ENCODE measurements at regions not wholly inside any gene's neighbourhood (a gene's known extent, or its start where the extent isn't known, plus 50 kb on each side); places are given as distances from the start of the nearest gene placed in this dataset.

DNA sequence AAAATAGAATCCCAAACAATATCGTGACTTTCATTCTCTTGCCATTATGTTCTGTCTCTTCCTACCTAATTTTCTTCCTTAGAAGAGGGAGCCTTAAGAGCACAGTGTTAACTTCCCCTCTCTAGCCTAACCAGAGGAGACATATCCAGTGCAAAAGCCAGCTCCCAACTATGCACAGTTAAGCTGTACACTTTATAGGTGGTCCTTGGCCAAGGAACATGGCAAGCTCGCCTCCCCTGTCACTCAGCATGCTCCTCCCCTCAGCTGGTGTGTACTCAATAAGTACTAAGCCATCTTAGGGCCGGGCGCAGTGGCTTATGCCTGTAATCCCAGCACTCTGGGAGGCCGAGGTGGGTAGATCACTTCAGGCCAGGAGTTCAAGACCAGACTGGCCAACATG is 255.1 kb upstream of the TMPO start:
- no peaks in the 10 kb centered on the region for H3K9me3 ChIP-seq
- no peak overlapping the region for H3K4me3 ChIP-seq
- DNase-seq, result no peak
- H3K27ac ChIP-seq, result no peak overlapping the region
- H3K4me1 ChIP-seq, result no peaks in the 10 kb centered on the region
- peaks cover 0 to 4% (median 0%) of the 10 kb centered on the region in 7 donors for H3K27me3 ChIP-seq (replicated peaks in 1 of 7)
- no peak for TF ChIP-seq POLR2A (IDR thresholded peaks at IDR 0.05)
- TF ChIP-seq POLR2AphosphoS5 (IDR thresholded peaks at IDR 0.05), result no peak
- intact Hi-C loops (cut with DNase I; ENCODE audit: low total_unique reads), result no loop called here
- 76 to 84% (median 79%) methylated on average over 5 of the region's 5 CpGs for WGBS, 5 donors
- no peaks in the 10 kb centered on the region for H3K36me3 ChIP-seq

GRCh38 chr12:98262902-98263301 is 252.5 kb upstream of the TMPO start:
- no peak overlapping the region for H3K27ac ChIP-seq
- 66 to 79% (median 74%) methylated on average over 6 of the region's 6 CpGs for WGBS, 5 donors
- peaks cover 0 to 4% (median 0%) of the 10 kb centered on the region in 7 donors for H3K27me3 ChIP-seq (replicated peaks in 1 of 7)
- H3K4me1 ChIP-seq, result no peaks in the 10 kb centered on the region
- intact Hi-C loops (cut with DNase I; ENCODE audit: low total_unique reads), result no loop called here
- DNase-seq, result no peak
- H3K36me3 ChIP-seq, result no peaks in the 10 kb centered on the region
- H3K9me3 ChIP-seq, result peaks cover 0 to 18% (median 4%) of the 10 kb centered on the region in 8 donors
- no peak for TF ChIP-seq POLR2A (IDR thresholded peaks at IDR 0.05)
- TF ChIP-seq CTCF (IDR thresholded peaks at IDR 0.05 in 8 of 11, conservative IDR thresholded peaks at IDR 0.05 in 3 of 11), result no peak
- TF ChIP-seq POLR2AphosphoS5 (IDR thresholded peaks at IDR 0.05), result no peak
- H3K4me3 ChIP-seq, result no peak overlapping the region

GRCh38 chr12:98274430-98275130 is 240.8 kb upstream of the TMPO start:
- no peak overlapping the region for H3K4me3 ChIP-seq
- intact Hi-C loops (cut with DNase I; ENCODE audit: low total_unique reads), result no loop called here
- H3K27me3 ChIP-seq (replicated peaks in 1 of 7), result no peaks in the 10 kb centered on the region
- no peak for DNase-seq
- no peaks in the 10 kb centered on the region for H3K36me3 ChIP-seq
- WGBS, 5 donors, result 48 to 60% (median 54%) methylated on average over 5 of the region's 5 CpGs
- TF ChIP-seq POLR2A (IDR thresholded peaks at IDR 0.05) (no peak), POLR2AphosphoS5 (IDR thresholded peaks at IDR 0.05) (no peak), CTCF (IDR thresholded peaks at IDR 0.05 in 8 of 11, conservative IDR thresholded peaks at IDR 0.05 in 3 of 11) (no peak)
- no peak overlapping the region for H3K27ac ChIP-seq
- no peaks in the 10 kb centered on the region for H3K4me1 ChIP-seq
- peaks cover 0 to 2% (median under 1%) of the 10 kb centered on the region in 8 donors for H3K9me3 ChIP-seq

- intact Hi-C loops (cut with DNase I; ENCODE audit: low total_unique reads), result no loop called here
- 78 to 84% (median 81%) methylated on average over 4 of the region's 4 CpGs for WGBS, 5 donors
- Histone ChIP-seq H3K4me1 (no peaks in the 10 kb centered on the region), H3K27me3 (replicated peaks in 1 of 7) (no peaks in the 10 kb centered on the region), H3K9me3 (no peaks in the 10 kb centered on the region), H3K36me3 (no peaks in the 10 kb centered on the region), H3K4me3 (no peak overlapping the region), H3K27ac (no peak overlapping the region)
- no peak for DNase-seq
- no peak for TF ChIP-seq POLR2A (IDR thresholded peaks at IDR 0.05)
- TF ChIP-seq POLR2AphosphoS5 (IDR thresholded peaks at IDR 0.05), result no peak
- no peak for TF ChIP-seq CTCF (IDR thresholded peaks at IDR 0.05 in 8 of 11, conservative IDR thresholded peaks at IDR 0.05 in 3 of 11)
These were observed 240.3 kb upstream of the TMPO start for GRCh38 chr12:98275131-98275475.

All from spleen (tissue), 11 donors.